WTC11 (cell line): ENCODE measurements at regions not wholly inside any gene's neighbourhood (a gene's known extent, or its start where the extent isn't known, plus 50 kb on each side); places are given as distances from the start of the nearest gene placed in this dataset.

Source experiments
- ATAC-seq: fragments of 200-7000 bp; cut with Tn5 transposase; 2 replicates; pipeline ENCODE4 v1.10.0; 2021; ENCODE audit warnings: mild to moderate bottlenecking, moderate library complexity
- CTCF ChIA-PET: fragments of 300-600 bp; sonication (Branson Sonifier 250); formaldehyde crosslinking; loops from one replicate; lab custom pipeline; 2021; ENCODE audit warnings: antibody characterized with exemption; lab: Charles Lee
- POLR2A ChIA-PET: fragments of 350-600 bp; sonication (Branson Sonifier 250); formaldehyde crosslinking; loops from one replicate; lab custom pipeline; 2021; ENCODE audit warnings: antibody characterized with exemption; lab: Charles Lee
- DNase-seq: peaks from one replicate; pipeline ENCODE4 v3.0.0; 2021; ENCODE audit warnings: low spot score
- H3K27ac Mint-ChIP-seq: 2 replicates; pipeline ENCODE4 v1.8.0; 2021; ENCODE audit warnings: mixed read lengths
- H3K27me3 Mint-ChIP-seq: 2 replicates; pipeline ENCODE4 v1.8.0; 2021; ENCODE audit warnings: low read depth, mild to moderate bottlenecking, moderate library complexity, mixed read lengths
- H3K36me3 Mint-ChIP-seq: 2 replicates; pipeline ENCODE4 v1.8.0; 2021; ENCODE audit warnings: mixed read lengths
- H3K4me1 Mint-ChIP-seq: 2 replicates; pipeline ENCODE4 v1.8.0; 2022; ENCODE audit warnings: mixed read lengths
- H3K4me3 Mint-ChIP-seq: 2 replicates; pipeline ENCODE4 v1.8.0; 2021; ENCODE audit warnings: mild to moderate bottlenecking, moderate library complexity, mixed read lengths
- H3K9me3 Mint-ChIP-seq: 2 replicates; pipeline ENCODE4 v1.8.0; 2021; ENCODE audit warnings: mixed read lengths
- AFF4 ChIP-seq: sonication (generic); formaldehyde crosslinking; IDR thresholded peaks from 2 replicates; pipeline ENCODE4 v1.8.1; 2023; ENCODE audit warnings: mild to moderate bottlenecking, missing genetic modification reagents, borderline replicate concordance
- ELF4 ChIP-seq: sonication (generic); formaldehyde crosslinking; IDR thresholded peaks from 2 replicates; pipeline ENCODE4 v1.8.1; 2022; ENCODE audit warnings: low read depth, mild to moderate bottlenecking, moderate library complexity, missing genetic modification reagents
- ETV6 ChIP-seq: sonication (generic); formaldehyde crosslinking; IDR thresholded peaks from 2 replicates; pipeline ENCODE4 v1.8.1; 2022; ENCODE audit warnings: mild to moderate bottlenecking, missing genetic modification reagents
- FOXJ3 ChIP-seq: sonication (generic); formaldehyde crosslinking; IDR thresholded peaks from 2 replicates; pipeline ENCODE4 v1.9.0; 2021; ENCODE audit warnings: missing genetic modification reagents, mild to moderate bottlenecking, borderline replicate concordance
- FOXK1 ChIP-seq: sonication (generic); formaldehyde crosslinking; IDR thresholded peaks from 2 replicates; pipeline ENCODE4 v1.8.0; 2022; ENCODE audit warnings: mild to moderate bottlenecking, moderate library complexity, missing genetic modification reagents
- GABPB1 ChIP-seq: sonication (generic); formaldehyde crosslinking; IDR thresholded peaks from 2 replicates; pipeline ENCODE4 v1.8.1; 2023; ENCODE audit warnings: mild to moderate bottlenecking, missing genetic modification reagents
- KAT7 ChIP-seq: sonication (generic); formaldehyde crosslinking; IDR thresholded peaks from 2 replicates; pipeline ENCODE4 v1.8.1; 2023; ENCODE audit warnings: missing genetic modification reagents, mild to moderate bottlenecking, borderline replicate concordance
- NFATC4 ChIP-seq: fragments of 250-450 bp; sonication (Bioruptor Pico); IDR thresholded peaks from 2 replicates; pipeline ENCODE4 v1.9.0; 2021; ENCODE audit warnings: mild to moderate bottlenecking
- NFE2L1 ChIP-seq: sonication (generic); formaldehyde crosslinking; IDR thresholded peaks from 2 replicates; pipeline ENCODE4 v1.8.1; 2023; ENCODE audit warnings: missing genetic modification reagents
- NR3C1 ChIP-seq: sonication (generic); formaldehyde crosslinking; conservative IDR thresholded peaks from 2 replicates; pipeline ENCODE4 v1.8.1; 2023; ENCODE audit warnings: low read depth, mild to moderate bottlenecking, missing genetic modification reagents
- RELA ChIP-seq: sonication (generic); formaldehyde crosslinking; IDR thresholded peaks from 2 replicates; pipeline ENCODE4 v1.8.1; 2022; ENCODE audit warnings: missing genetic modification reagents, mild to moderate bottlenecking, borderline replicate concordance
- RORB ChIP-seq: fragments of 250-450 bp; sonication (Bioruptor Pico); IDR thresholded peaks from 2 replicates; pipeline ENCODE4 v1.9.0; 2021; ENCODE audit warnings: mild to moderate bottlenecking
- SMAD3 ChIP-seq: sonication (generic); formaldehyde crosslinking; IDR thresholded peaks from 2 replicates; pipeline ENCODE4 v1.8.0; 2022; ENCODE audit warnings: missing genetic modification reagents, mild to moderate bottlenecking, borderline replicate concordance
- SMAD4 ChIP-seq: sonication (generic); formaldehyde crosslinking; IDR thresholded peaks from 2 replicates; pipeline ENCODE4 v1.8.0; 2022; ENCODE audit warnings: mild to moderate bottlenecking, missing genetic modification reagents
- SP1 ChIP-seq: sonication (generic); formaldehyde crosslinking; conservative IDR thresholded peaks from 2 replicates; pipeline ENCODE4 v1.8.1; 2022; ENCODE audit warnings: missing genetic modification reagents
- ZNF138 ChIP-seq: sonication (generic); formaldehyde crosslinking; conservative IDR thresholded peaks from 2 replicates; pipeline ENCODE4 v1.8.1; 2022; ENCODE audit warnings: mild to moderate bottlenecking, moderate library complexity, missing genetic modification reagents
- ZNF317 ChIP-seq: sonication (generic); formaldehyde crosslinking; IDR thresholded peaks from 2 replicates; pipeline ENCODE4 v1.8.1; 2023; ENCODE audit warnings: low read depth, mild to moderate bottlenecking, moderate library complexity, missing genetic modification reagents, borderline replicate concordance
- ZNF396 ChIP-seq: fragments of 250-450 bp; sonication (Bioruptor Pico); IDR thresholded peaks from 2 replicates; pipeline ENCODE4 v1.8.0; 2021; ENCODE audit warnings: mild to moderate bottlenecking, moderate library complexity, borderline replicate concordance
- ZNF423 ChIP-seq: fragments of 250-450 bp; sonication (Bioruptor Pico); IDR thresholded peaks from 2 replicates; pipeline ENCODE4 v2.1.2; 2022; ENCODE audit warnings: mild to moderate bottlenecking, moderate library complexity
- ZSCAN18 ChIP-seq: fragments of 250-450 bp; sonication (Bioruptor Pico); IDR thresholded peaks from 2 replicates; pipeline ENCODE4 v2.1.2; 2022; ENCODE audit warnings: mild to moderate bottlenecking, moderate library complexity

- H3K27me3 Mint-ChIP-seq, result peaks cover 3% of the 10 kb centered on the region; the same call in 1 of the 2 replicates
- TF ChIP-seq RELA (CRISPR knock-in tag), result no peak
- TF ChIP-seq ZNF138, result no peak
- TF ChIP-seq FOXK1 (CRISPR knock-in tag), result no peak
- TF ChIP-seq NFATC4, result no peak
- TF ChIP-seq NR3C1 (CRISPR knock-in tag), result no peak
- TF ChIP-seq ZNF317 (CRISPR knock-in tag), result no peak
- no peak for TF ChIP-seq SMAD4 (CRISPR knock-in tag)
- no peak for TF ChIP-seq KAT7
- no peak for TF ChIP-seq ETV6 (CRISPR knock-in tag)
- no peak for TF ChIP-seq SP1
- TF ChIP-seq ZNF396 (CRISPR knock-in tag), result no peak
- TF ChIP-seq ELF4 (CRISPR knock-in tag), result no peak
- TF ChIP-seq NFE2L1 (CRISPR knock-in tag), result no peak
- TF ChIP-seq AFF4, result no peak
- no peak for TF ChIP-seq ZNF423 (CRISPR knock-in tag)
- no peak overlapping the region for H3K27ac Mint-ChIP-seq
- ATAC-seq, result no peak
- no peak for DNase-seq
- H3K4me1 Mint-ChIP-seq, result peaks cover 16% of the 10 kb centered on the region
- ChIA-PET POLR2A (no interaction called here), CTCF (interaction anchor here (1.5 kb wide), 1 partner anchor 164 kb away, joined by 4 read pairs; no protein-coding TSS in a partner anchor)
- H3K9me3 Mint-ChIP-seq, result no peaks in the 10 kb centered on the region
- no peaks in the 10 kb centered on the region for H3K36me3 Mint-ChIP-seq
- H3K4me3 Mint-ChIP-seq, result no peak overlapping the region
Observed at GRCh38 chr2:172336681-172337080, 90.7 kb upstream of the ITGA6 start.

GRCh38 chr2:172339371-172340010 is 87.9 kb upstream of the ITGA6 start:
- Mint-ChIP-seq H3K9me3 (peaks cover 13% of the 10 kb centered on the region), H3K4me3 (no peak overlapping the region), H3K27ac (no peak overlapping the region), H3K36me3 (peaks cover 13% of the 10 kb centered on the region), H3K4me1 (peaks cover 27% of the 10 kb centered on the region), H3K27me3 (peaks cover 8% of the 10 kb centered on the region; the same call in 1 of the 2 replicates)
- POLR2A ChIA-PET, result no interaction called here
- TF ChIP-seq SMAD3 (CRISPR knock-in tag) (no peak), GABPB1 (CRISPR knock-in tag) (peak; percentile 47; the same call in 1 of the 2 replicates)
- CTCF ChIA-PET, result interaction anchor here (0.7 to 0.9 kb wide), 2 partner anchors 122 to 335 kb away, joined by 3 to 5 read pairs; no protein-coding TSS in a partner anchor
- no peak for DNase-seq
- ATAC-seq, result peak; percentile 35; the same call in 1 of the 2 replicates

GRCh38 chr2:172340394-172340793 is 87.0 kb upstream of the ITGA6 start:
- peaks cover 27% of the 10 kb centered on the region for H3K4me1 Mint-ChIP-seq
- POLR2A ChIA-PET, result no interaction called here
- peaks cover 8% of the 10 kb centered on the region; the same call in 1 of the 2 replicates for H3K27me3 Mint-ChIP-seq

More at GRCh38 chr2:172340394-172340793, 87.0 kb upstream of the ITGA6 start:
- DNase-seq (no peak), ATAC-seq (no peak)
- H3K9me3 Mint-ChIP-seq, result peaks cover 16% of the 10 kb centered on the region
- TF ChIP-seq ZSCAN18 (CRISPR knock-in tag) (no peak), RORB (CRISPR knock-in tag) (no peak), FOXJ3 (CRISPR knock-in tag) (no peak)
- H3K27ac Mint-ChIP-seq, result no peak overlapping the region
- CTCF ChIA-PET, result no interaction called here
- H3K4me3 Mint-ChIP-seq, result no peak overlapping the region
- H3K36me3 Mint-ChIP-seq, result peaks cover 18% of the 10 kb centered on the region
